ENCODE measurements at regions not wholly inside any gene's neighbourhood (a gene's known extent, or its start where the extent isn't known, plus 50 kb on each side); places are given as distances from the start of the nearest gene placed in this dataset.

DNA sequence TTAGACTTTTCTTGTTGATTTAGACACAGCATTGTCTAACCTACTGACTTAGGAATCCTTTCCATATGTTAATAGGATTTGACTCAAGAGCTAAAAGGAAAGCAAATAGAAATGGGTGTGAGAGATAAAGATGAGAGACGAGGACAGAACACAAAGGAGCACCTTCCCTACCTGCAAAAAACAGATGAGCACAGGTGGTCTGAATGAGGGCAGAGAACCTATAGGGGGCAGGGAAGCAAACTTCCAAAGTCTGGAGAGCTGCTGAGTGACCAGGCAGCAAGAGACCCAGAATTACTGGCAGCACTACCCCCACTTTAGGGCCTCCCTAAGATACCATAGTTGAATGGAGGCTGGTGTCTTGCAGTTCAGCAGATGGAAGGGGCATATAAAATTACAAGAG, 98.1 kb upstream of the CTNNB1 start:
- H3K27ac ChIP-seq: no peak overlapping the region
- H3K4me1 ChIP-seq: no peaks in the 10 kb centered on the region
- TF ChIP-seq, protein P1, sequence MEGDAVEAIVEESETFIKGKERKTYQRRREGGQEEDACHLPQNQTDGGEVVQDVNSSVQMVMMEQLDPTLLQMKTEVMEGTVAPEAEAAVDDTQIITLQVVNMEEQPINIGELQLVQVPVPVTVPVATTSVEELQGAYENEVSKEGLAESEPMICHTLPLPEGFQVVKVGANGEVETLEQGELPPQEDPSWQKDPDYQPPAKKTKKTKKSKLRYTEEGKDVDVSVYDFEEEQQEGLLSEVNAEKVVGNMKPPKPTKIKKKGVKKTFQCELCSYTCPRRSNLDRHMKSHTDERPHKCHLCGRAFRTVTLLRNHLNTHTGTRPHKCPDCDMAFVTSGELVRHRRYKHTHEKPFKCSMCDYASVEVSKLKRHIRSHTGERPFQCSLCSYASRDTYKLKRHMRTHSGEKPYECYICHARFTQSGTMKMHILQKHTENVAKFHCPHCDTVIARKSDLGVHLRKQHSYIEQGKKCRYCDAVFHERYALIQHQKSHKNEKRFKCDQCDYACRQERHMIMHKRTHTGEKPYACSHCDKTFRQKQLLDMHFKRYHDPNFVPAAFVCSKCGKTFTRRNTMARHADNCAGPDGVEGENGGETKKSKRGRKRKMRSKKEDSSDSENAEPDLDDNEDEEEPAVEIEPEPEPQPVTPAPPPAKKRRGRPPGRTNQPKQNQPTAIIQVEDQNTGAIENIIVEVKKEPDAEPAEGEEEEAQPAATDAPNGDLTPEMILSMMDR (IDR thresholded peaks at IDR 0.05): no peak
- no peak for TF ChIP-seq POLR2A (IDR thresholded peaks at IDR 0.05)
- no peak for TF ChIP-seq POLR2AphosphoS5 (IDR thresholded peaks at IDR 0.05; ENCODE audit: insufficient read depth in 1 of 2, low read depth in 1 of 2)
- H3K4me3 ChIP-seq: no peak overlapping the region
- no peak for DNase-seq (ENCODE audit: extremely low spot score in 2 of 2)
- no peaks in the 10 kb centered on the region for H3K9me3 ChIP-seq
- intact Hi-C loops (cut with DNase I): no loop called here
- H3K27me3 ChIP-seq: no peaks in the 10 kb centered on the region
- no peaks in the 10 kb centered on the region for H3K36me3 ChIP-seq

DNA sequence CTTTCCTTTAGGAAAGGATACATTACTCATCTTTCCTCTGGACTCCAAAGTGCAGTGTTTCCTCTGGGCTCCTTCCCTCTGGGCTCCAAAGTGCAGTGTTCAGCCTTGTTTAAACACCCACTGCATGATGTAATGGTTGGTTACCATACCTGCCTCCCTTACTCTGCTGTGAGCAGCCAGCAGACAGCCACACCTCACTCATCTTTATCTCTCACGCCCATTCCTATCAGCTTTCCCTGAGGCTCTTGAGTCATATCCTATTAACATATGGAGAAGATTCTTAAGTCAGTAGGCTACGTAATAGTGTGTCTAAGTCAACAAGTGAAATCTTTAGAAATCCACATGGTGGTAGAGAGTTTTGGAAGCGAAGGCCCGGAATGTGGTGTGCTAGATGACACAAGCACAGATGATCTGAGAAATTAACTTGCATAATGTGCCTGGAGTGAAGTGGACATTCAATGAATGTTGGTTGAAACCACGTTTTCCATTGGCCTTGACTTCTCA, 97.2 kb upstream of the CTNNB1 start:
- Histone ChIP-seq H3K4me1 (no peaks in the 10 kb centered on the region), H3K4me3 (no peak overlapping the region), H3K27ac (no peak overlapping the region), H3K9me3 (no peaks in the 10 kb centered on the region), H3K27me3 (no peaks in the 10 kb centered on the region), H3K36me3 (no peaks in the 10 kb centered on the region)
- intact Hi-C loops (cut with DNase I): no loop called here
- no peak for DNase-seq (ENCODE audit: extremely low spot score in 2 of 2)
- TF ChIP-seq POLR2AphosphoS5 (IDR thresholded peaks at IDR 0.05; ENCODE audit: insufficient read depth in 1 of 2, low read depth in 1 of 2): no peak
- TF ChIP-seq, protein P1 (IDR thresholded peaks at IDR 0.05): no peak
- no peak for TF ChIP-seq POLR2A (IDR thresholded peaks at IDR 0.05)

DNA sequence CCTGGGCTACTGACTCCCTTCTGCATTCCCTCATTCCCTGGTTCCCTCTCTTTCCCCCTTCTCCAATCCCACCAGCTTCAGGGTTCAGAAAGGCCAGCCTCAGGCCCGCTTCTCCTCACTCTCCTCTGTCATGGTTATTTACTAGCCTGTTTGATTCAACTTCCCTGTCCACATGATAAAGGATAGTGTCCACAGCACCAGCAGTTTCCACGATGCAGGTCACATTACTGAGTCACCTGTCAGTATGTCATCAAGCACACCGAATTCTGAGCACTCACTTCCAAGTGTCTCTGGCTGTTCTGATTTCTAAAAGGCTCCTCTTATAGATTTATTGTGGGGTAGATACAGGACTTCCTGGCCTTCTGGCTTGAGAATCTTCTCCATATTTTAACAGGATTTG, 96.6 kb upstream of the CTNNB1 start:
- H3K4me3 ChIP-seq: no peak overlapping the region
- H3K9me3 ChIP-seq: no peaks in the 10 kb centered on the region
- H3K27ac ChIP-seq: no peak overlapping the region
- H3K36me3 ChIP-seq: no peaks in the 10 kb centered on the region
- intact Hi-C loops (cut with DNase I): no loop called here
- H3K27me3 ChIP-seq: no peaks in the 10 kb centered on the region
- no peak for TF ChIP-seq POLR2A (IDR thresholded peaks at IDR 0.05)
- no peak for TF ChIP-seq POLR2AphosphoS5 (IDR thresholded peaks at IDR 0.05; ENCODE audit: insufficient read depth in 1 of 2, low read depth in 1 of 2)
- DNase-seq (ENCODE audit: extremely low spot score in 2 of 2): no peak
- no peaks in the 10 kb centered on the region for H3K4me1 ChIP-seq

DNA sequence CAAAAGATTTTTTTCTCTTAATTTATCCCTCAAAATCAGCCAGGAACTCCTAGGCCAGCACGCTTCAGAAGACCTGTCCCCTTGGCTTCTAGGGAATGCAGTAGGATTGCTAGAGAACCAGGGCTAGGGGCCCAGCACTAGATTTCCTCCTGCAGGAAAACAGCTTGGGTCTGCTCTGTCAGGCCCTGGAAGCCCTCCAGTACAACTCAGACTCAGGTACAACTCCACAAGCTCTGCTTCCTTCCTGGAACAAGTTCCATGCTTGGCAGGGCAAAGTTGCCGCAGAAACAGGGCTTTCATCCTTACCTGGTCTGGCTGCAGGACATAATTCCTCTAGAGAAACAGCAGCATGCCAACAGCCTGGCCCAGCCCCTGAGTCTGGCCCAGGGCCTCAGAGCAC, 96.1 kb upstream of the CTNNB1 start:
- Histone ChIP-seq H3K4me1 (no peaks in the 10 kb centered on the region), H3K36me3 (no peaks in the 10 kb centered on the region), H3K4me3 (no peak overlapping the region), H3K27me3 (no peaks in the 10 kb centered on the region), H3K27ac (no peak overlapping the region), H3K9me3 (no peaks in the 10 kb centered on the region)
- intact Hi-C loops (cut with DNase I): no loop called here
- TF ChIP-seq POLR2AphosphoS5 (IDR thresholded peaks at IDR 0.05; ENCODE audit: insufficient read depth in 1 of 2, low read depth in 1 of 2): no peak
- TF ChIP-seq, protein P1 (IDR thresholded peaks at IDR 0.05): no peak
- TF ChIP-seq POLR2A (IDR thresholded peaks at IDR 0.05): no peak
- DNase-seq (ENCODE audit: extremely low spot score in 2 of 2): no peak

DNA sequence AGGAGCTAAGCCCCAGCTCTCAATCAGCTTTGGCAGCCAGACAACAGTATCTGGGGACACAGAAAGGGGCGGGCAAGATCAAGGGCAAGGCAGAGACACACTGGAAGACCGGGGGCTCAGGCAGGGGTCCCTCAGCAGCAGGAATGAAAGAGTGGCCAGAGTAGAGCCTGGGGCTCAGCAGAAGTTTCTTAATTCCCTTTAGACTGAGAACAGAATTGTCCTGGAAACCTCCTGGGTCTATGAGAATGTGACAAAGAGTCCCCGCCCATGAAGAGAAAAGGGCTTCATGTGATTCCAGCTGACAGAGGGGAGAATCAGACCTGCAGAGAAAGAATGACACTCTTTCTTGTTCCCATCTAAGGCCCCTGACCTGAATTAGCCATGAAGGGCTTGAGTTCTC, 95.2 kb upstream of the CTNNB1 start:
- no peaks in the 10 kb centered on the region for H3K4me1 ChIP-seq
- intact Hi-C loops (cut with DNase I): no loop called here
- H3K27me3 ChIP-seq: no peaks in the 10 kb centered on the region
- no peak overlapping the region for H3K4me3 ChIP-seq
- TF ChIP-seq POLR2AphosphoS5 (IDR thresholded peaks at IDR 0.05; ENCODE audit: insufficient read depth in 1 of 2, low read depth in 1 of 2): no peak
- TF ChIP-seq, protein P1 (IDR thresholded peaks at IDR 0.05): no peak
- TF ChIP-seq POLR2A (IDR thresholded peaks at IDR 0.05): no peak
- no peaks in the 10 kb centered on the region for H3K36me3 ChIP-seq
- DNase-seq (ENCODE audit: extremely low spot score in 2 of 2): no peak
- no peak overlapping the region for H3K27ac ChIP-seq
- H3K9me3 ChIP-seq: no peaks in the 10 kb centered on the region
